Activated CD8-positive, alpha-beta memory T cell treated with anti-CD3 and anti-CD28 coated beads for 4 hours (primary cell): ENCODE measurements at regions not wholly inside any gene's neighbourhood (a gene's known extent, or its start where the extent isn't known, plus 50 kb on each side); places are given as distances from the start of the nearest gene placed in this dataset.
"Not testable (repeated sequence)": the region's sequence is repeated elsewhere in the genome, so short reads cannot be mapped to it uniquely, and the experiment has no call there.

Experiments used
- DNase-seq, 2 donors: peaks; one replicate each; pipeline ENCODE4 v3.0.0-alpha.2; 2020; ENCODE audit warnings: low read depth in 2 of 2

- no peak for DNase-seq
Measured at GRCh38 chr16:26505496-26505895, 561.2 kb upstream of the C16orf82 start.

DNA sequence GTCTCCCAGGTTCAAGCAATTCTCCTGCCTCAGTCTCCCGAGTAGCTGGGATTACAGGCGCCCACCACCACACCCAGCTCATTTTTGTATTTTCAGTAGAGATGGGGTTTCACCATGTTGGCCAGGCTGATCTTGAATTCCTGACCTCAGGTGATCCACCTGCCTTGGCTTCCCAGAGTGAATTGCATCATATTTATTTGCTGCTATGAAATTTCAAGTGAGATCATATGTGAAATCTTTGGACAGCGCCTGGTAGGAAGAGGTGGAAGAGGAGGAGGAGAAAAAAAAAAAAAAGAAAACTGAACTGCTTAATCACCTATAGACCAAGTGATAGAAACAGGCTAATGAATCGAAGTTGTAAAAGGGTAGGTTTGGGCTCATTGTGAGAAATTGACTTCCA, 557.8 kb upstream of the C16orf82 start:
- DNase-seq: not testable (repeated sequence)

DNA sequence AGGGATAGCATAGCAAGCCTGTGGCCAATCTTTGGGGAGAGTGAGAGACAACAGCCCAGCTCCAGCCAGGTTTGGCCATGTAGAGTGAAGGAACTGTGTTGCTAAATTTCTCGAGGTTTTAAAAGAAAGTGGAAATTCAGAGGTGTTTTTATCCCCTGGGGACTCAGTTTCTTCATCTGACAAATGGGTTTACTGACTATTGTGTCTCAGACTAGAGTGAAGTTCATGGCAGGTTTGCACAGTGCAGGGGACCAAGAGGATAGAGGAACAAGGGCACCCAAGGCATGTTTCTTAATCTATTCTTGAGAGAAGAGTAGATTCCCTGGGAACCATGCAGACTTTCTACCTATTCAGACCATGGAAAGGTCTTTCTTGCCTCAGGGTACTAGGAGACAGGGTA, 555.8 kb upstream of the C16orf82 start:
- no peak for DNase-seq

DNA sequence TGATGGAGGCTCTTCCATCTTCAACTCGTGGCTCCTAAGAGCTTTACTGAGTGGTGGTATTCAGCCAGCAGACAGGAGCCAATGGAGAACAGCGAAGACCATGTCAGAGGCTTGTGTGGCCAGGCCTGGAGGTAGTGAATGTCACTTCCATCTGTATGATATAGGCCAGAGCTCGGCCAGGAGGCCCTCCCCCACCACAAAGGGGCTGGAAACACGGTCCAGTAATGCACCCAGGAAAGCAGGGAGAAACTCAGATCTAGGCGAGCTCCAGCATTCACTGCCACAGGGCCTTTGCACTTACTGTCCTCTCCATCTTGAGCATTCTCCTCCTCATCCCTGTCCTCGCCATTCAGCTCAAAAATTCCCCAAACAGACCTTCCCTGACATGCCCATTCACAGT, 555.3 kb upstream of the C16orf82 start:
- no peak for DNase-seq

DNA sequence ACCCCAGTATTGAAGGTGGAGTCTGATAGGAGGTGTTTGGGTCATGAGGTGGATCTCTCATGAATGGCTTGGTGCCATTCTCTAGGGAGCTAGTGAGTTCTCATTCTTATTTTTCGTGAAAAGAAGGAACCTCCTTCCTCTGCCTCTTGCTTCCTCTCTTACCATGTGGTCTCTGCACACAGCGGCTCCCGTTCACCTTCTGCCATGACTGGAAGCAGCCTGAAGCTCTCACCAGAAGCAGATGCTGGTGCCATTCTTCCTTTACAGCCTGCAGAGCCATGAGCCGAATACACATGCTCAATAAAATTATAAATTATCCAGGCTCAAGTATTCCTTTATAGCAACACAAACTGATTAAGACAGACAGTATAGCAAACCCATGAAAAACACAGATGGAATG, 545.1 kb upstream of the C16orf82 start:
- DNase-seq: no peak

- DNase-seq: no peak
Measured at GRCh38 chr16:26524281-26524680, 542.4 kb upstream of the C16orf82 start.

GRCh38 chr16:26524846-26525245, 541.9 kb upstream of the C16orf82 start:
- no peak for DNase-seq

- DNase-seq: no peak
Measured at GRCh38 chr16:26525856-26526255, 540.9 kb upstream of the C16orf82 start.

DNA sequence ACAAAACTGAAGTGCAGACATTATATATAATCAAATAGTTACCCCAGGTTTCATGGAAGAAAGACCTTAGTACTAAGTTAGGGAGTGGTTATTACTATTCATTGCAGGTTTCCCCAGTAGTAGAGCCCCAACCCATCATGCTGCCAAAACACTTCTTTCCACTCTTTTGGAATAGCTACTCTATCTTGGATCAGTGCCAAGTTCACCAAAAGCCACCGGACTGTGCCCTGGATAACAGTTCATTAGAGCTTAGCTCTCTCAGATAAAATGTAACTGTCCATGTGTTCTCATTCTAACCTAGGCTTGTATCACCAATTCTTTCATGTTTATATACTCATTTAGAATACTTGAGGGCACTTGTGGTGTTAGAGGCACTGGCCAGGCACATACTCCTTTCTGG, 540.1 kb upstream of the C16orf82 start:
- no peak for DNase-seq

DNA sequence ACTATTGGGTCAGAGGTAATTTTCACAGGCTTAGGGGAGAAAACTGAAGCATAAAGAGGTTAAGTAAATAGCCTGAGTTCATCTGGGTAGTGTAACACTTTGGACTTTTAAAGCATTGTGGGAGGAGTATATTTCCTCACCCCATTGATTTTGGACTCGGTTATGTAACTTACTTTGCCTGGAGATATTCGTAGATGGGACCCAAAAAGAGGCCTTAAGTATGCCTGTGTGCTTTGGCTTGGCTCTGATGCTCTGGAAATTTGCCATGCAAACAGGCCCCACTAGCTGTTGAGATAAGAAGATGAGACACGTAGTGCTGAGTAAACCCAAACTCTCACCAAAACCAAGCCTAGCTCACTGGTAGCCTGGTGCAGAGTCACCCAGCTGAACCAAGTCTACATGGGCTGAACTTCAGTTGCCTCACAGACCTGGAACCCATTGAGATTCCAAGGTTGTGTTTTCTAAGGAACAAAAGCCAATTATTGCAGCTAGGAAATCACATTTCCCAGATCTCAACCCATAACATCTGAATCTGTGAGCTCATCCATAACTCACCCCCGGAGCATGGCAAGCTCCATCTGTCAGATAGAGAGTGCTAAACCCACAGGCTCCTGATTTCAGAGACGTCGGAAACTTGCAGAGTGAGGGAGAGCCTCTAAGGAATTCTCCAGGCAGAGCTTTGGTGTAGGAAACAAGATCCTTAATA, 536.0 kb upstream of the C16orf82 start:
- DNase-seq: no peak

DNA sequence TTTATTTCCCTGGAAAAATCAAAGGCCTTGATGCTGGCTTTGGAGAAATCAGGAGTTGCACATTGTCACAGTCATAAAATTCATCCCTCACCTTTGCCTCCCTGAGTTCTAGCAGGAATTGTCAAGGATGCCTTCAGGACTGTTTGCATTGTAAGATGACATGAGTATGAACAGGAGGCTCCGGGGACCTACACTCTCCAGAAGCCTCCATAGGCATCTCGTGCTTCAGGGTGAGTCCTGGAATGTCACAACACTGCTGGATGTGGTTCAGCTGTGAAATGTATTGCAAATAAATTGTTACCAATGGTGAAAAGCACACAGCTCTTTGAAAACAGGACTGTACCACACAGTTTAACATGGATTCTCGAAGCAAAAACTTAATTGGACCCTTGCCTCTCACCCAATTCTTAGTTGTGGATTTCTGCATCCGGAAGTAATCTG, 535.4 kb upstream of the C16orf82 start:
- DNase-seq: no peak

- DNase-seq: no peak
Measured at GRCh38 chr16:26532456-26532855, 534.3 kb upstream of the C16orf82 start.

DNA sequence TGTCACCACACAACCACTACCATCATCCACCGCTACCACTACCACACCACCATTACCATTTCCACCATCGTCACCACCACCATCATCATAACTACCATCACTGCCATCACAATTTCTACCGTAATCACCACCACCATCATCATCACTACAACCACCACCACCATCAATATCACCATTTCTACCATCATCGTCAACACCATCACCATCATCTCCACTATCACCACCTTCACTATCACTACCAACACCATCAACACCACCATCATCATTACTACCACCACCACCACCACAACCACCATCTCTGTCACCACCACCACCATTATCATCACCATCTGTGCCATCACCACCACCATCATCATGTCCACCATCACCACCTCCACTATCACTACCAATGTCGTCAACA, 524.5 kb upstream of the C16orf82 start:
- no peak for DNase-seq

- DNase-seq: no peak
Measured at GRCh38 chr16:26546573-26546972, 520.2 kb upstream of the C16orf82 start.

GRCh38 chr16:26547681-26548080, 519.0 kb upstream of the C16orf82 start:
- no peak for DNase-seq

GRCh38 chr16:26550111-26550610, 516.6 kb upstream of the C16orf82 start:
- no peak for DNase-seq

DNA sequence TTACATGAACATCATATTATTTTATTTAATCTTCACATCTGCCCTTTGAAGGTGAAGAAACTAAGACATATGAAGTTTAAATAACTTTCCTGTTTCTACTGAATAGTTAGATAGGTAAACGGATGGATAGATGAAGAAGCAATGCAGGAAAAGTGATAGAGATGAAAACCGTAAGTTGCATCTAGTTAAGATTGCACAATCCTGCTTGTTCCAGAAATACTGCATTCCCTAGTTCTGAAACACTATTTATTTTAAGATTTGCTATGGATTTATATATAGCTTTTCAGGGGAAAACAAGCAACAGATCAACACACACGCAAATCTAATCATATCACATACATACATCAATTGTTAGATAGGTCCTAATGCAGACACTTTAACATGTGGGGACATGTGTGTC, 512.7 kb upstream of the C16orf82 start:
- DNase-seq: no peak

DNA sequence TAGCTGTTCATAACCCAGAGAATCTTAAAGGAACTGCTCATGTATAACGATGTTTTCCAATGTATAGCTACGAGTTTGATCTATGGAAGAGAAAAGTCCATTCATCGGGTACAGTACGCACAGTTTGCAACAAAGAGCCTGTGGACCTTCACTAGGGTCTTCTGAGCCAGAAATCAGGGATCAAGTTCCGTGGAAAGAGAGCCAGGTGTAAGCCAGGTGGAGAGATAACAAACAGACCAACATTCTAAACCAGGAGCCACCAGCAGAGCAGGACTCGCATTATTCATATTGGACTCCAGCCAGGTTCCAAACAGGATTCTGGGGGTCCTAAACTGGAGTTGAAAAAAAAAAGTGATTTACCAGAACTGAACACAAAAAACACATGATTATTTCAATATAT, 505.4 kb upstream of the C16orf82 start:
- DNase-seq: no peak

GRCh38 chr16:26563018-26563417, 503.7 kb upstream of the C16orf82 start:
- DNase-seq: no peak

DNA sequence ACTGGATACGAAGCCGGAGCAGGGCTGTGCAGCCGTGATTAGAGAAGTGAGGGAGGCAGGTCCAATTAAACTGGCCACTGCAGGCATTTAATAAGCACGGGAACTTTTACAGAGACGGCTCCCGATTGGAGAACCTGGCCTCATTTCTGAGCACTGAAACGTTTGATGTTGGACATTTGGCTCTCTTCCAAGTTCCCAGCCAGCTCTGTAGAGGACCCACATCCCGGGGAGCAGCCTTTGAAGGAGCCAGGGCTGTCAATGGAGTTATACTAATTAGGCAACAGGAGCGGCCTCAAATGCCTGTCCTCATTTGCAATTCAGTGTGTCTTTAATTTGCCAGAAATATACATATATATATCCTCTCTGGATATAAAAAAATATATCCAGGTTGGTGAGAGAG, 499.4 kb upstream of the C16orf82 start:
- DNase-seq: no peak

GRCh38 chr16:26569793-26570192, 496.9 kb upstream of the C16orf82 start:
- no peak for DNase-seq

- DNase-seq: no peak
Measured at GRCh38 chr16:26578748-26579147, 488.0 kb upstream of the C16orf82 start.

DNA sequence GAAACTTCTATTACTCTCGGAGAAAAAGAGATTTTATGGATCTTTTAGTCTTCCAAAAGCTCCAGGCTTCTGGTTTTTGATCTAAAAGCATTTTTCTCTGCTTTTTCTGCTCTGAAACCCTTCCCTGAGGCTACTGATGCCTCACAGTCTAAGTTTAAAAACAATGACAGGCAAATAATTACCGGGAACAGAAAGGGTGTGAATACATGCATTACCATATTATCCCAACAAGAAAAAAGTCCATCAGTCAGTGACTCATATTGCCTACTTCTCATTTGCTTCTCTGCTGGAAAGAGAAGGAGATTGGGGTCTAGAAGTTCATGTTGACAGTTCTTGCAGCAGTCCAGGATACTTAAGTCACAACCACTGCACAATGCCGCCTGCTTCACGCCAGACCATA, 482.9 kb upstream of the C16orf82 start:
- no peak for DNase-seq

GRCh38 chr16:26593700-26594099, 473.0 kb upstream of the C16orf82 start:
- DNase-seq: no peak
